ENCODE measurements at regions not wholly inside any gene's neighbourhood (a gene's known extent, or its start where the extent isn't known, plus 50 kb on each side); places are given as distances from the start of the nearest gene placed in this dataset.

- intact Hi-C loops (cut with DNase I): no loop called here
- no peak for DNase-seq (ENCODE audit: low spot score)
These were observed 93.8 kb upstream of the TOX2 start for GRCh38 chr20:43820731-43821330.

GRCh38 chr20:43812216-43812615, 85.4 kb upstream of the GTSF1L start:
- intact Hi-C loops (cut with DNase I): no loop called here
- no peak for DNase-seq (ENCODE audit: low spot score)

- DNase-seq (ENCODE audit: low spot score): no peak
- intact Hi-C loops (cut with DNase I): no loop called here
These were observed 82.5 kb upstream of the GTSF1L start for GRCh38 chr20:43809206-43809819.

- DNase-seq (ENCODE audit: low spot score): no peak
- intact Hi-C loops (cut with DNase I): no loop called here
These were observed 78.0 kb upstream of the GTSF1L start for GRCh38 chr20:43804781-43805180.

GRCh38 chr20:43803276-43803675, 76.5 kb upstream of the GTSF1L start:
- intact Hi-C loops (cut with DNase I): no loop called here
- DNase-seq (ENCODE audit: low spot score): no peak

- DNase-seq (ENCODE audit: low spot score): no peak
- intact Hi-C loops (cut with DNase I): no loop called here
These were observed 73.4 kb upstream of the GTSF1L start for GRCh38 chr20:43800186-43800585.

- no peak for DNase-seq (ENCODE audit: low spot score)
- intact Hi-C loops (cut with DNase I): no loop called here
These were observed 72.9 kb upstream of the GTSF1L start for GRCh38 chr20:43799741-43800140.

GRCh38 chr20:43799150-43799711, 72.4 kb upstream of the GTSF1L start:
- no peak for DNase-seq (ENCODE audit: low spot score)
- intact Hi-C loops (cut with DNase I): no loop called here

GRCh38 chr20:43798291-43799149, 71.7 kb upstream of the GTSF1L start:
- DNase-seq (ENCODE audit: low spot score): no peak
- intact Hi-C loops (cut with DNase I): no loop called here

GRCh38 chr20:43794326-43794725, 67.5 kb upstream of the GTSF1L start:
- intact Hi-C loops (cut with DNase I): no loop called here
- DNase-seq (ENCODE audit: low spot score): no peak

- DNase-seq (ENCODE audit: low spot score): no peak
- intact Hi-C loops (cut with DNase I): loop anchor here in 1 of 2 donors (5.0 kb wide), 1 partner anchor 168 kb away; no protein-coding TSS in a partner anchor
These were observed 62.8 kb upstream of the GTSF1L start for GRCh38 chr20:43789593-43789992.

- intact Hi-C loops (cut with DNase I): loop anchor here in 1 of 2 donors (5.0 kb wide), 1 partner anchor 169 kb away; no protein-coding TSS in a partner anchor
- DNase-seq (ENCODE audit: low spot score): no peak
These were observed 61.1 kb upstream of the GTSF1L start for GRCh38 chr20:43787937-43788336.

GRCh38 chr20:43786885-43787284, 60.1 kb upstream of the GTSF1L start:
- intact Hi-C loops (cut with DNase I): loop anchor here in 1 of 2 donors (5.0 kb wide), 1 partner anchor 170 kb away; no protein-coding TSS in a partner anchor
- no peak for DNase-seq (ENCODE audit: low spot score)

GRCh38 chr20:43781215-43781614, 54.4 kb upstream of the GTSF1L start:
- no peak for DNase-seq (ENCODE audit: low spot score)
- intact Hi-C loops (cut with DNase I): no loop called here

GRCh38 chr20:43778375-43778774, 51.6 kb upstream of the GTSF1L start:
- intact Hi-C loops (cut with DNase I): no loop called here
- DNase-seq (ENCODE audit: low spot score): no peak

GRCh38 chr20:43776691-43777090, 49.9 kb upstream of the GTSF1L start:
- DNase-seq (ENCODE audit: low spot score): no peak
- intact Hi-C loops (cut with DNase I): no loop called here
